Activated naive CD4-positive, alpha-beta T cell (primary cell): ENCODE measurements at regions not wholly inside any gene's neighbourhood (a gene's known extent, or its start where the extent isn't known, plus 50 kb on each side); places are given as distances from the start of the nearest gene placed in this dataset.
"Not testable (repeated sequence)": the region's sequence is repeated elsewhere in the genome, so short reads cannot be mapped to it uniquely, and the experiment has no call there.

ENCODE experiments used
- DNase-seq, 4 experiments: peaks; one replicate each; lab custom pipeline; 2025; lab: John Stamatoyannopoulos, UW

DNA sequence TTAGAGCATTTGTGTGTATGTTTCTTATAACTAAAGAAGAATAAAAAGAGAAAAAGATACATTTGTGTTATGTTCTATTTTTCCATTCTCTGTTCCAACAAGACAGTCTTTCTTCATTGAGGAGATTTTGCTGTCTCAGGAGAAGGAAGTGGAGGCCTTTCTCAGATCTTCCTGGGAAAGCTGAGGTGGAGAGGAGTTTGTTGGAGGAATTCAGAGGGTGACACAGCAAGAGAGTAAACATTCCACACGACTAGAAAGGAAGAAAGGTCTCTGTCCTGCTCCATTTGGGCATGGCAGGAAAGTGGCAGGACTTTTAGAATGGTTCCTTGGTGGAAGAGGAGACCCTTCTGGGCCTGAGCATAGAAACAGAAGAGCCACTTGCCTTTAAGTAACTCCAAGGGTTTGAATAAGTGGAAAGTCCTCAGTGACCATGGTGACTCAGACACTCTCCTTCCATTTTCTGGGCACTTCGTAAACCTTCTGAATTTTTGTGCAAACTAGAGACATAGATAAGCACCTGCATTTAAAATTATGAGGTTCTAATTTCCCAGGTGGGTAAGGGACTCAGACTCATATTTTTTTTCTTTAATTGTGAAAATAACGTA is 52.3 kb upstream of the COL5A2 start:
- no peak for DNase-seq

GRCh38 chr2:189232759-189233406 is 53.3 kb upstream of the COL5A2 start:
- DNase-seq, result no peak

- no peak for DNase-seq
These were observed 54.0 kb upstream of the COL5A2 start for GRCh38 chr2:189233527-189233926.

DNA sequence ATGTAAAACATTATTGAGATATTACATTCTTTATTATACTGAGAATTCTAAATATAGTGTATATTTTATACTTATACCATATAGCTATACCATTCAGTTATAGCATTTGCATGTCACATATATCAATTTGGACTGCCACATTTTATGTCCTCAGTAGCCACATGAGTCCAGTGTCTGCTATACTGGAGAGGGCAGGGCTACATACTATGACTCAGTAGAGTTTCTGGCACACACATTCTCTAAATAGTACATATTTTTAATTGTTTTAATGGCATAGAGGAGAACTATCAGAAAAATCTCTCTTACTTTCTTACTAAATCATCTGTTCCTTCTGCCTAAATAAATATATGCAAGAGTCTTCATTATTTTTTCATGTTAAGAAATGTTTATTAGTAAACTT is 55.4 kb upstream of the COL5A2 start:
- no peak for DNase-seq

DNA sequence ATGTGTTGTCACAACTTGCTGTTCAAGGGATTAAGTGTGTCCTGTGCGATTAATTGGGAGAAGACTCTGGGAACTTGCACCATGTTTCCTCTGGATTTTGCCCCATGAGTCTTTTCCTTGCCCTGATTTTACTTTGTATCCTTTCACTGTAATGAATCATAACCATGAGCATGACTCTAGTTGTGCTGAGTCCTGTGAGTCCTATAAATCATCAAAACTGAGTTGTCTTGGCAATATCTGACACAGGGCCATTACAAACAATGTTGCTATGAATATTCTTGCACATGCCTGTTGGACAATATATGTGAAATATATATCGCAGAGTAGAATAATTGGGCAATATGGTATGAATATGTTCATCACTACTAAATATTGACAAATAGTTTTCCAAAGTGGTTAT is 56.5 kb upstream of the COL5A2 start:
- DNase-seq, result no peak

- no peak for DNase-seq
These were observed 59.3 kb upstream of the COL5A2 start for GRCh38 chr2:189238903-189239302.

GRCh38 chr2:189243843-189244242 is 64.3 kb upstream of the COL5A2 start:
- DNase-seq, result not testable (repeated sequence)

GRCh38 chr2:189247276-189247675 is 67.7 kb upstream of the COL5A2 start:
- DNase-seq, result no peak

- no peak for DNase-seq
These were observed 68.6 kb upstream of the COL5A2 start for GRCh38 chr2:189248141-189248540.

- DNase-seq, result no peak
These were observed 69.6 kb upstream of the COL5A2 start for GRCh38 chr2:189249171-189249570.

DNA sequence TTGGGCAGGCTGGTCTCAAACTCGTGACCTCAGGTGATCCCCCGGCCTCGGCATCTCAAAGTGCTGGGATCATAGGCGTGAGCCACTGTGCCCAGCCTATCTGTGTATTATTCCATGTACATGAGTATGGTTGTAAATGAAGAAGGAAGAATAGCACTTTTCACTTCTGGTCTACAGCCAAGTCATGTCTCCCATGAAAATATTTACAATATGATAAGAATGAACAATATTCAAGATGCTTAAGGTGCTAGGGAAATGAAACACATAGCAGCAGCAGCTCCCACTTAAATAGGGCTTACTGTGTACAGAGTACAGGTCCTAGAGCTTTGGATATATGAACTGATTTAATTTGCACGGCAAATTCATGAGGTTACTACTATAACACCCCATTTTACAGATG is 70.3 kb upstream of the COL5A2 start:
- DNase-seq, result no peak

DNA sequence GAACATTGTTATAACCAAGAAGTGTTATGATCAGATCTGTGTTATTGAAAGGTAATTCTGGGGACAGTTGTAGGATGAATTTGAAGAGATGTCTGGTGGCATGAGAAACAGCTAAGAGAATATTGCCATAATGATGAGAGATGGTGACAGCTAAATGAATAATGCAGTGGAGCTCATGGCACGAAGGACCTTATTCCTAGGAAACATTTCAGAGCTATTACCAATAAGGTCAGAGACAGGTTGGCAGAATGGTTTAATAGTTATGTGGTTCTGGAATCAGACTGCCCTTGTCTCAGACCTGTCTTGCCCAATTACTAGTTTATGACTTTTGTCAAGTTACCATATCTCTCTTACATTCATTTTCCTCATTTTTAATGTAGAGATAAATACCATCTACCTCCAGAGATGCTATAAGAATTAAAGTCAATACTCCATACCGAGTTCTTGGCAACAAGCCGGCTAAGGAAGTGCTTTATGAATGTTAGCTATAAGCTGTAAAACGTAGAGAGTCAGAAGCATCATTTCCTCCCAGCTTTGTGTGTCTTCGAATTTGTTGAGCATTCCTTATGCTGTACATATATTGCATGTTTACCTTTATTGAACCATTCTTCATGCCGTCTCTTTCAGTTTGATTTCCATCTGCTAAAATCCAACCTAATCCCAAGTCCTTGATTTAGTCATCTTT is 73.6 kb upstream of the COL5A2 start:
- DNase-seq, result no peak

DNA sequence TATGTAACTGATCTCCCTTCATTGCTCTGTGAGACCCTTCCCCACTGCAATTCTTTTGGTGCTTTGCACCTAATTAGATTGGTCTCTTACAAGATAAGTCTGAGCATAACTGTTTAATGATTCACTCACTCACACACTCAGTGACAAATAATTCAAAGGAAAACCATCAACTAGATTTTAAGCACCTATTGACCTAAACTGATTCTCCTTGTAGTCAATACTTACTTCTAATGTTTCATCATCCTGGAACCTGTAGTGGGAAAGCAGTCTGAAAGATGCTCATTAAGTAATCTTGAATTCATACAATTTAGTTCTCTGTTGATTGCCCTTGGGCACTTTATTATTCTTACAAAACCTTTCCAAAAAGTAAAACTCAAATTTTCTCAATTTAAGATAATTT is 74.3 kb upstream of the COL5A2 start:
- no peak for DNase-seq

- DNase-seq, result no peak
These were observed 74.8 kb upstream of the COL5A2 start for GRCh38 chr2:189254268-189254883.

- DNase-seq, result no peak
These were observed 76.2 kb upstream of the COL5A2 start for GRCh38 chr2:189255711-189256110.

- no peak for DNase-seq
These were observed 79.2 kb upstream of the COL5A2 start for GRCh38 chr2:189258616-189259365.

DNA sequence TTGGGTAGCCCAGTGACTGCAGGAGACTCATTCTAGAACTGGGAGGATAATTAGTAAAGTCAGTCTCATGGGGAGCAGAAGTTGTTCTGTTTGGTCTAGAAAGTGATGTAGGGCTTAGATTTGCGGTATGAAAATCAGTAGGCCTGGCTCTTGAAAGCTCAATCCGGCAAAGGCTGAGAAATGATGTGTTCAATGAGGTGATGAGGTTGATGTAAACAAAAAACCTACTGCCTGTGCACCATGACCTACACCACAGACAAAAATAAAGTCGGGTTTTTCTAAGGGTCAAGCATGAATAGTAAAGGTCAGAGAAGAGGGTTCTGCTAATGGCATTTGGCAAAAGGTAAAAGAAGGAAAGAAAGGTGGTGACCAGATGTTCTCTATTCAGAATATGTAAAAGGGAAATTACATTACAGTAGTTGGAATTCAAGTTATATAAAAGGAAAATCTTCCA is 80.8 kb upstream of the COL5A2 start:
- DNase-seq, result no peak

DNA sequence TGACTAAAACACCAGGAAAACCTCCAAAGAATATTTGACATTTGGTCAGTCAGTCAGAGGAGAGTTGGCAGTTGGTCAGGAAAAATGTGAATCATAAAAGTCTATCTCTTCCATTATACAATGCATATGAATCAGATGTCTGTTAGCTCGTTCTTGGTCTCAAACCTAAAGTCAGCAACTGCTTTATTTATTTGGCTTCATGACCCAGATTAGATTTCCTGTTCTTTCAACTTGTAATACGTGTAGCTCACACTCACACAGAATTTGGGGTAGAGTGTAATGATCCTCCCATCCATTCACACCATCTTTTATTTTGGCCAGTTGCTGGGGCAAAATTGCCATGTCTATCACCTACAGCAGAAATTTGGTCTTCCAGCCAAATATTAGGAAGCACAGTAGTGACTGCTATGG is 81.9 kb upstream of the COL5A2 start:
- no peak for DNase-seq

DNA sequence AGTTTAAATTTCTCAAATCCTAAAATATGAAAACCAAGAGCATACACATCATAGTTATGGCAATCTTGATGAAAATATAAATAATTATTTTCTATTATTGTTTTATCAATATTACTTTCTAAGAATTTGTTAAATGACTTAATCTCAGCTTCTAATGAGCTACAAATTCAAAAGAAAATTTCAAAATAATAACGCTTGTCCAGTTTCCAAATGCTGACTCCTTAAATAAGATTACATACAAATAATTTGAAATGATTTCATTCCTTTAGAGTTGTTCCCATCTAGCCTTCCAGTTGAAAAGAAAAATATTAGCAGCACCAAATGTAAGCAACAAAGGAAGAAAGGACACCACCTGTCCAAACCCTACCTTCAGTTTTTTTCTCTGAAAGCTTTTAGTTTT is 82.4 kb upstream of the COL5A2 start:
- no peak for DNase-seq

DNA sequence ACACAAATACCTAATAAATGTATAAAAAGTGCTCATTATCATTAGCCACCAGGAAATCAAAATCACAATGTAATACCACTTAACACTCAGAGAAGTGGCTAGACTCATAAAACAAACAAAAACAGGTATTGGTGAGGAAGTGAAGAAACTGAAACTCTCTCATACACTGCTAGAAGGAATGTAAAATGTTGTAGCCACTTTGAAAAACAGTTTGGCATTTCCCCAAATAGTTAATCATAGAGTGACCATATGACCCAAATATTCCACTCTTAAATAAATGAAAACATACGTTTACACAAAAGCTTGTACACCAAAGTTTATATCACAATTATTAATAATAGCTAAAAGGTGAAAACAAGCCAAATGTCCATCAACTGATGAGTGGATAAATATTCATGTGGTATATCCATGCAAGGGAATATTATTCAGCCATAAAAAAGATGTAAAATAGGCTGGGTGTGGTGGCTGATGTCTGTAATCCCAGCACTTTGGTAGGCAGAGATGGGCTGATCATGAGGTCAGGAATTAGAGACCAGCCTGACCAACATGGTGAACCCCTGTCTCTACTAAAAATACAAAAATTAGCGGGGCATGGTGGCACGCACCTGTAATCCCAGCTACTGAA is 86.2 kb upstream of the COL5A2 start:
- DNase-seq, result no peak

GRCh38 chr2:189267491-189267890 is 87.9 kb upstream of the COL5A2 start:
- DNase-seq, result no peak
